GM12878 (cell line): ENCODE measurements at regions not wholly inside any gene's neighbourhood (a gene's known extent, or its start where the extent isn't known, plus 50 kb on each side); places are given as distances from the start of the nearest gene placed in this dataset.

Experiments
- ATAC-seq: fragments of 200-7000 bp; cut with Tn5 transposase; 3 replicates; pipeline ENCODE4 v1.9.1; 2020; ENCODE audit warnings: mild to moderate bottlenecking, moderate library complexity
- BruUV-seq: library from RNA; stranded (reverse); fragments of 400-500 nt; replicated peaks from 2 replicates; lab custom pipeline; 2021; lab: Mats Ljungman, UMichigan
- CTCF ChIA-PET: fragments of 300-600 bp; sonication (Branson Sonifier 250); formaldehyde crosslinking; extraction: SDS; loops from one replicate; lab custom pipeline; 2021; ENCODE audit warnings: inconsistent platforms; lab: Yijun Ruan, JAX
- POLR2A ChIA-PET: fragments of 350-600 bp; formaldehyde crosslinking; extraction: SDS; loops from one replicate; lab custom pipeline; 2021; ENCODE audit warnings: inconsistent platforms; lab: Charles Lee
- RAD21 ChIA-PET: fragments of 300-600 bp; sonication (Branson Sonifier 250); formaldehyde crosslinking; loops from one replicate; lab custom pipeline; 2023; ENCODE audit warnings: antibody characterized with exemption; ENCODE audit not compliant: unreplicated experiment; lab: Charles Lee
- SMC1A ChIA-PET: fragments of 300-600 bp; sonication (Branson Sonifier 250); formaldehyde crosslinking; loops from one replicate; lab custom pipeline; 2023; ENCODE audit not compliant: unreplicated experiment, uncharacterized antibody; lab: Charles Lee
- DNase-seq: peaks from one replicate; pipeline ENCODE4 v3.0.0-alpha.2; 2011; ENCODE audit warnings: low read depth, low spot score
- FAIRE-seq: peaks from 3 replicates; lab custom pipeline; 2011; peaks lifted over from hg19 to GRCh38; lab: Jason Lieb, UNC
- H2AFZ ChIP-seq: 2 replicates; pipeline ENCODE4 v1.6.0; 2011; ENCODE audit warnings: low read depth, low read length, control low read depth; ENCODE audit not compliant: control insufficient read depth
- H3K27ac ChIP-seq: 2 replicates; pipeline ENCODE4 v1.5.1; 2011; ENCODE audit warnings: control low read depth; ENCODE audit not compliant: control insufficient read depth, insufficient read depth
- H3K27me3 ChIP-seq, 2 experiments: replicated peaks in 1 of 2; 2 replicates each; pipeline versions ENCODE4 v1.6.0 to v1.6.1; 2011; ENCODE audit warnings: low read length in 1 of 2; ENCODE audit not compliant: control insufficient read depth in 2 of 2, insufficient read depth in 2 of 2
- H3K36me3 ChIP-seq, 2 experiments: 2 replicates each; pipeline ENCODE4 v1.5.1; 2011; ENCODE audit warnings: low read length in 1 of 2; ENCODE audit not compliant: control insufficient read depth in 2 of 2, insufficient read depth in 2 of 2
- H3K4me1 ChIP-seq: 2 replicates; pipeline ENCODE4 v1.6.1; 2011; ENCODE audit warnings: mild to moderate bottlenecking, low read length, moderate library complexity, mixed read lengths; ENCODE audit not compliant: control insufficient read depth, insufficient read depth
- H3K4me2 ChIP-seq: 2 replicates; pipeline ENCODE4 v1.6.0; 2011; ENCODE audit warnings: control low read depth; ENCODE audit not compliant: control insufficient read depth, insufficient read depth
- H3K4me3 ChIP-seq: fragments of 200-600 bp; sonication (generic); 2 replicates; pipeline ENCODE4 v1.5.1; 2016
- H3K79me2 ChIP-seq: 2 replicates; pipeline ENCODE4 v1.6.0; 2011; ENCODE audit warnings: low read length; ENCODE audit not compliant: control insufficient read depth, insufficient read depth
- H3K9ac ChIP-seq: 2 replicates; pipeline ENCODE4 v1.8.0; 2011; ENCODE audit warnings: low read length, control low read depth, mixed read lengths; ENCODE audit not compliant: control insufficient read depth, insufficient read depth
- H3K9me3 ChIP-seq: replicated peaks from 3 replicates; pipeline ENCODE4 v1.5.1; 2011; ENCODE audit warnings: mild to moderate bottlenecking, low read length; ENCODE audit not compliant: control insufficient read depth, insufficient read depth
- H4K20me1 ChIP-seq: 2 replicates; pipeline ENCODE4 v1.6.0; 2011; ENCODE audit not compliant: control insufficient read depth, insufficient read depth
- ASH2L ChIP-seq: fragments of 300-600, 200-600 bp; sonication (generic); IDR thresholded peaks from 2 replicates; pipeline ENCODE4 v1.6.1; 2017; ENCODE audit warnings: low read depth, mild to moderate bottlenecking, borderline replicate concordance
- IKZF1 ChIP-seq: fragments of 450-650 bp; conservative IDR thresholded peaks from 2 replicates; pipeline ENCODE4 v1.6.1; 2017; ENCODE audit warnings: antibody characterized with exemption, mild to moderate bottlenecking
- IRF5 ChIP-seq: fragments of 450-650 bp; IDR thresholded peaks from 2 replicates; pipeline ENCODE4 v1.6.1; 2017; ENCODE audit warnings: borderline replicate concordance
- JUND ChIP-seq: IDR thresholded peaks from 2 replicates; pipeline ENCODE4 v1.6.1; 2012; ENCODE audit warnings: low read depth, mild to moderate bottlenecking, low read length, improper control_type of control experiment, moderate library complexity
- KAT2A ChIP-seq: conservative IDR thresholded peaks from 2 replicates; pipeline ENCODE4 v1.6.1; 2011; ENCODE audit warnings: low read depth, low read length; ENCODE audit not compliant: control insufficient read depth
- NRF1 ChIP-seq: conservative IDR thresholded peaks from 2 replicates; pipeline ENCODE4 v1.6.1; 2011; ENCODE audit warnings: mild to moderate bottlenecking, low read depth, low read length, improper control_type of control experiment
- RAD51 ChIP-seq: fragments of 450-650 bp; IDR thresholded peaks from 2 replicates; pipeline ENCODE4 v1.6.1; 2016; ENCODE audit warnings: moderate library complexity, mild to moderate bottlenecking, inconsistent platforms
- RELA ChIP-seq: fragments of 450-650 bp; IDR thresholded peaks from 2 replicates; pipeline ENCODE4 v1.8.0; 2014; ENCODE audit warnings: borderline replicate concordance; ENCODE audit not compliant: partially characterized antibody
- SREBF1 ChIP-seq: IDR thresholded peaks from 2 replicates; pipeline ENCODE4 v1.6.1; 2012; ENCODE audit warnings: mild to moderate bottlenecking, low read length
- TCF3 ChIP-seq: IDR thresholded peaks from 2 replicates; pipeline ENCODE4 v1.6.1; 2012; ENCODE audit warnings: low read depth, mild to moderate bottlenecking, low read length, borderline replicate concordance; ENCODE audit not compliant: insufficient read depth
- YBX1 ChIP-seq: fragments of 450-650 bp; IDR thresholded peaks from 2 replicates; pipeline ENCODE4 v1.6.1; 2016; ENCODE audit warnings: antibody characterized with exemption
- ZBTB4 ChIP-seq: fragments of 450-650 bp; formaldehyde crosslinking; IDR thresholded peaks from 2 replicates; pipeline ENCODE4 v1.4.0; 2022; ENCODE audit warnings: mild to moderate bottlenecking, moderate library complexity
- ZNF24 ChIP-seq: fragments of 450-650 bp; IDR thresholded peaks from 2 replicates; pipeline ENCODE4 v1.6.1; 2017; ENCODE audit warnings: antibody characterized with exemption, mild to moderate bottlenecking
- ZZZ3 ChIP-seq: IDR thresholded peaks from 2 replicates; pipeline ENCODE4 v1.6.1; 2011; ENCODE audit warnings: low read depth; ENCODE audit not compliant: control insufficient read depth, insufficient read length
- WGBS: methylation state at CpG from one replicate; pipeline ENCODE4 v1.1.6; 2016; ENCODE audit warnings: low lambda C conversion rate; ENCODE audit not compliant: insufficient replicate concordance, insufficient coverage; ENCODE audit errors: missing lambda C conversion rate; 5-methylcytosine and 5-hydroxymethylcytosine counted together
- in situ Hi-C: fragments of 300-500 bp; cut with MboI; formaldehyde crosslinking; loops from 9 replicates; pipeline ENCODE4 v1.14.3; 2018; ENCODE audit warnings: mixed read lengths
- intact Hi-C: fragments of 100-400 bp; cut with micrococcal nuclease; formaldehyde crosslinking; loops from one replicate; pipeline ENCODE4 v1.14.2; 2022; ENCODE audit not compliant: unreplicated experiment

- Histone ChIP-seq H3K4me2 (no peak overlapping the region), H3K4me3 (no peak overlapping the region), H3K36me3 (no peaks in the 10 kb centered on the region), H4K20me1 (no peaks in the 10 kb centered on the region), H3K9ac (no peak overlapping the region), H3K4me1 (no peaks in the 10 kb centered on the region), H3K9me3 (no peaks in the 10 kb centered on the region; the same call in 2 of the 3 replicates), H3K79me2 (no peaks in the 10 kb centered on the region), H3K27me3 (no peaks in the 10 kb centered on the region), H3K27ac (no peak overlapping the region), H2AFZ (no peak overlapping the region)
- SMC1A ChIA-PET = no interaction called here
- CTCF ChIA-PET = no interaction called here
- no peak for DNase-seq
- POLR2A ChIA-PET = no interaction called here
- no peak for FAIRE-seq
- intact Hi-C loops (no loop called here), in situ Hi-C loops (no loop called here)
- RAD21 ChIA-PET = no interaction called here
- no peak for ATAC-seq
- TF ChIP-seq ZZZ3 (no peak), KAT2A (no peak), YBX1 (no peak), TCF3 (no peak), ZNF24 (no peak), JUND (no peak), IRF5 (no peak), NRF1 (no peak), ZBTB4 (CRISPR knock-in tag) (no peak), RAD51 (no peak), IKZF1 (no peak), RELA (no peak), ASH2L (no peak), SREBF1 (no peak)
- 0% methylated on average over 3 of the region's 3 CpGs for WGBS
- BruUV-seq = no TSS peak
Measured at GRCh38 chr1:14190508-14190907, 408.0 kb upstream of the KAZN start.
